ENCODE measurements at regions not wholly inside any gene's neighbourhood (a gene's known extent, or its start where the extent isn't known, plus 50 kb on each side); places are given as distances from the start of the nearest gene placed in this dataset.

DNA sequence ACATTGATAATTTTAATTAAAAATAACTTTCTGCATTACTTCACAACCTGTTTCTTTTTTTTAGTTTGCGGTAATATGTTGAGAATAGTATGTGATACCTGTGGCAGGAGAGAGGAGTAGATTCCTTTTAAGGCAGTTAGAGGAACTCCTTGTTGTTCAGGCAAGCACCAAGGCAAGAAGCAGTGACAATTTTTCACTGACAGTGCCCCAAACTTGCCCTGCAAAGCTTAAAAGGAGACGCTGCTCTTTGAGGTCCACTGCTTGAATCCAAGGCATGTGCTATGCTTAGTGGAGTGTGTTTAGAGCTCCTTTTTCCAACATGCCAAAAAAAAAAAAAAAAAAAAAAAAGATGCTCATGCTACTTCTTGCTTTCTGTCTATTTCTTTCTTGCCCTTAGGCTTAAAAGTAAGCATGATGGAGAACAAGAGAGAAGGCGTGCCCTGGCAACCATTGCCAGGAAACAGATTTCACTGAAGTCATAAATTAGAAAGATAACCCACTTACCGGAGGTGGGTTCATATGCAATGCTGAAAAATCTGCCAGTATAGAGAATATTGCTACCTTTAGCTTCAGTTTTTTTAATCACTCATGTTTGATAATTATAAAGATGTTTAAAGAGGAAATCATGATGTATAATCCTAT is 58.3 kb upstream of the DYRK2 start:
- peaks cover 8% of the 10 kb centered on the region for H3K27me3 Mint-ChIP-seq (ENCODE audit: insufficient read depth, unreplicated experiment)
- no peak overlapping the region for H3K27ac Mint-ChIP-seq (ENCODE audit: unreplicated experiment)
- intact Hi-C loops (cut with micrococcal nuclease; ENCODE audit: unreplicated experiment): no loop called here
- DNase-seq: no peak
- no TSS peak for BruUV-seq (replicated peaks)
- H3K9me3 Mint-ChIP-seq (ENCODE audit: unreplicated experiment): peaks cover 6% of the 10 kb centered on the region
- no peaks in the 10 kb centered on the region for H3K36me3 Mint-ChIP-seq (ENCODE audit: insufficient read depth, unreplicated experiment)
- ChIA-PET POLR2A (no interaction called here), CTCF (no interaction called here)
- H3K4me3 Mint-ChIP-seq (ENCODE audit: unreplicated experiment): no peak overlapping the region
- Histone ChIP-seq H3K4me3 (ENCODE audit: low read depth, low read length) (no peak overlapping the region), H3K36me3 (ENCODE audit: control insufficient read depth, insufficient read depth, low read length) (no peaks in the 10 kb centered on the region), H3K9me3 (no peaks in the 10 kb centered on the region), H3K4me1 (peaks cover 17% of the 10 kb centered on the region; the same call in 1 of the 2 replicates), H3K27me3 (replicated peaks; ENCODE audit: control insufficient read depth, insufficient read depth, low read length) (no peaks in the 10 kb centered on the region)
- H3K4me1 Mint-ChIP-seq (ENCODE audit: low read depth, unreplicated experiment): peaks cover 19% of the 10 kb centered on the region
- no peak for TF ChIP-seq CTCF (IDR thresholded peaks at IDR 0.05; ENCODE audit: insufficient read depth in 1 of 2, low read depth in 1 of 2, low read length in 1 of 2, severe bottlenecking in 1 of 2, unreplicated experiment in 1 of 2)

GRCh38 chr12:67592228-67593011 is 56.1 kb upstream of the DYRK2 start:
- Histone ChIP-seq H3K27me3 (replicated peaks; ENCODE audit: control insufficient read depth, insufficient read depth, low read length) (no peaks in the 10 kb centered on the region), H3K4me1 (peaks cover 17% of the 10 kb centered on the region; the same call in 1 of the 2 replicates), H3K9me3 (no peaks in the 10 kb centered on the region), H3K4me3 (ENCODE audit: low read depth, low read length) (no peak overlapping the region), H3K36me3 (ENCODE audit: control insufficient read depth, insufficient read depth, low read length) (no peaks in the 10 kb centered on the region)
- POLR2A ChIA-PET: no interaction called here
- intact Hi-C loops (cut with micrococcal nuclease; ENCODE audit: unreplicated experiment): loop anchor here (1.0 kb wide), 1 partner anchor 26 kb away; no protein-coding TSS in a partner anchor
- peaks cover 6% of the 10 kb centered on the region for H3K9me3 Mint-ChIP-seq (ENCODE audit: unreplicated experiment)
- no peak for TF ChIP-seq CTCF (IDR thresholded peaks at IDR 0.05; ENCODE audit: insufficient read depth in 1 of 2, low read depth in 1 of 2, low read length in 1 of 2, severe bottlenecking in 1 of 2, unreplicated experiment in 1 of 2)
- H3K27ac Mint-ChIP-seq (ENCODE audit: unreplicated experiment): no peak overlapping the region
- H3K36me3 Mint-ChIP-seq (ENCODE audit: insufficient read depth, unreplicated experiment): no peaks in the 10 kb centered on the region
- H3K4me3 Mint-ChIP-seq (ENCODE audit: unreplicated experiment): no peak overlapping the region
- no TSS peak for BruUV-seq (replicated peaks)
- DNase-seq: no peak
- CTCF ChIA-PET: no interaction called here
- H3K27me3 Mint-ChIP-seq (ENCODE audit: insufficient read depth, unreplicated experiment): peaks cover 4% of the 10 kb centered on the region
- peaks cover 19% of the 10 kb centered on the region for H3K4me1 Mint-ChIP-seq (ENCODE audit: low read depth, unreplicated experiment)

DNA sequence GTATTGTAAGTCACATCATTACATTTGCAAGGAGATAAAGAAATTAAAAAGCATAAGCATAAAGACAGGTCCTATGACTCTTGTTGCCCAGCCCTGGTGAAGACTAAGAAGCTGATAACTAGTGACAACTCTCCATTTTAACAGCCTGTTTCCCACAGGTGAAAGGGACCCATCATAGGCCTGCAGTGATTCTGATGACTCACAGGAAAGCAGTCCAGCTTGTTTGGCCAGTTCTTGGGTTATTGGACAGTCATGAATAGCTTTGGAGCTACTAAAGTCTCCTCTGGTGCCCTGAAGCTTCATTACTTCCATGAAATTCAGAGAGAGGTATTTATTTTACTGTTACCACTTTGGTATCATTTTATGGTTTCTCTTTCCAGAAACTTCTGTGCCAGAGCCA is 55.5 kb upstream of the DYRK2 start:
- peaks cover 6% of the 10 kb centered on the region for H3K9me3 Mint-ChIP-seq (ENCODE audit: unreplicated experiment)
- Histone ChIP-seq H3K36me3 (ENCODE audit: control insufficient read depth, insufficient read depth, low read length) (no peaks in the 10 kb centered on the region), H3K4me1 (peaks cover 17% of the 10 kb centered on the region; the same call in 1 of the 2 replicates), H3K9me3 (no peaks in the 10 kb centered on the region), H3K27me3 (replicated peaks; ENCODE audit: control insufficient read depth, insufficient read depth, low read length) (no peaks in the 10 kb centered on the region), H3K4me3 (ENCODE audit: low read depth, low read length) (no peak overlapping the region)
- CTCF ChIA-PET: no interaction called here
- no TSS peak for BruUV-seq (replicated peaks)
- no peak for TF ChIP-seq CTCF (IDR thresholded peaks at IDR 0.05; ENCODE audit: insufficient read depth in 1 of 2, low read depth in 1 of 2, low read length in 1 of 2, severe bottlenecking in 1 of 2, unreplicated experiment in 1 of 2)
- H3K4me1 Mint-ChIP-seq (ENCODE audit: low read depth, unreplicated experiment): peaks cover 19% of the 10 kb centered on the region
- peaks cover 4% of the 10 kb centered on the region for H3K27me3 Mint-ChIP-seq (ENCODE audit: insufficient read depth, unreplicated experiment)
- POLR2A ChIA-PET: interaction anchor here (0.6 kb wide), 1 partner anchor 40 kb away, joined by 3 read pairs; no protein-coding TSS in a partner anchor
- no peaks in the 10 kb centered on the region for H3K36me3 Mint-ChIP-seq (ENCODE audit: insufficient read depth, unreplicated experiment)
- DNase-seq: peak; percentile 76 to 82
- intact Hi-C loops (cut with micrococcal nuclease; ENCODE audit: unreplicated experiment): loop anchor here (1.0 kb wide), 1 partner anchor 25 kb away; no protein-coding TSS in a partner anchor
- peak overlapping the region; percentile 72 for H3K27ac Mint-ChIP-seq (ENCODE audit: unreplicated experiment)
- no peak overlapping the region for H3K4me3 Mint-ChIP-seq (ENCODE audit: unreplicated experiment)

All from Caco-2 (cell line).